Upper lobe of right lung (tissue), 1 donor: ENCODE measurements at regions not wholly inside any gene's neighbourhood (a gene's known extent, or its start where the extent isn't known, plus 50 kb on each side); places are given as distances from the start of the nearest gene placed in this dataset.

ENCODE experiments used
- ATAC-seq: fragments of 200-7000 bp; cut with Tn5 transposase; one replicate; pipeline ENCODE4 v1.9.1; 2020; ENCODE audit warnings: mild to moderate bottlenecking, moderate library complexity
- DNase-seq: peaks from one replicate; pipeline ENCODE4 v3.0.0-alpha.2; 2020
- H3K27ac ChIP-seq: fragments of 200-600 bp; one replicate; pipeline ENCODE4 v1.8.0; 2022
- H3K27me3 ChIP-seq: fragments of 200-600 bp; one replicate; pipeline ENCODE4 v1.8.0; 2022; ENCODE audit warnings: mild to moderate bottlenecking
- H3K36me3 ChIP-seq: fragments of 200-600 bp; one replicate; pipeline ENCODE4 v1.8.0; 2022
- H3K4me1 ChIP-seq: fragments of 200-600 bp; one replicate; pipeline ENCODE4 v1.8.0; 2022
- H3K4me3 ChIP-seq: fragments of 200-600 bp; one replicate; pipeline ENCODE4 v1.8.0; 2022; ENCODE audit warnings: mild to moderate bottlenecking
- H3K9me3 ChIP-seq: fragments of 200-600 bp; one replicate; pipeline ENCODE4 v1.8.0; 2022
- intact Hi-C: fragments of 100-400 bp; cut with DNase I; formaldehyde crosslinking; loops from one replicate; pipeline ENCODE4 v1.11.0; 2022
- TF ChIP-seq, protein P1 (sequence below): fragments of 200-600 bp; IDR thresholded peaks from one replicate; pipeline ENCODE4 v1.8.0; 2022; ENCODE audit warnings: antibody characterized with exemption
- donor health status: DM: no; HTN: yes; CAD: no; lungs with severe emphysema.

DNA sequence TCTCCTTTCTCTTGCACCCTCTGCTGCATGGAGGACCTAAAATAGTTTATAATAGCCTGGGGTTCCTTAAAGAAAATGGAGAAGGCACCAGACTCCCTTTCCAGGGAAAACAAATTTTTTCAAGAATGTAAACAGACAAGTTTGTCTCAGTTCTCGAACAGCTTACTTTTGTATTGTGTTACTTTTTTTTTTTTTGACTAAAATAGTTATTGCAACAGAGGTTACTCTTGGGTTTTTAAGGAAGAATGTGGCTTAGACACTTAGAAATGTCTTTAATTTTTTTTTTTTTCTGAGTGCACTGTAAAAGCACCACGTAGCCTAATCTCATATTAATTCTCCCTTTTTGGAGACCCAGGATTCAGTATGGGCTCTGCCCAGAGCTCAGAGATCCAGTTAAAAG is 148.7 kb upstream of the CARMIL1 start:
- TF ChIP-seq, protein P1, sequence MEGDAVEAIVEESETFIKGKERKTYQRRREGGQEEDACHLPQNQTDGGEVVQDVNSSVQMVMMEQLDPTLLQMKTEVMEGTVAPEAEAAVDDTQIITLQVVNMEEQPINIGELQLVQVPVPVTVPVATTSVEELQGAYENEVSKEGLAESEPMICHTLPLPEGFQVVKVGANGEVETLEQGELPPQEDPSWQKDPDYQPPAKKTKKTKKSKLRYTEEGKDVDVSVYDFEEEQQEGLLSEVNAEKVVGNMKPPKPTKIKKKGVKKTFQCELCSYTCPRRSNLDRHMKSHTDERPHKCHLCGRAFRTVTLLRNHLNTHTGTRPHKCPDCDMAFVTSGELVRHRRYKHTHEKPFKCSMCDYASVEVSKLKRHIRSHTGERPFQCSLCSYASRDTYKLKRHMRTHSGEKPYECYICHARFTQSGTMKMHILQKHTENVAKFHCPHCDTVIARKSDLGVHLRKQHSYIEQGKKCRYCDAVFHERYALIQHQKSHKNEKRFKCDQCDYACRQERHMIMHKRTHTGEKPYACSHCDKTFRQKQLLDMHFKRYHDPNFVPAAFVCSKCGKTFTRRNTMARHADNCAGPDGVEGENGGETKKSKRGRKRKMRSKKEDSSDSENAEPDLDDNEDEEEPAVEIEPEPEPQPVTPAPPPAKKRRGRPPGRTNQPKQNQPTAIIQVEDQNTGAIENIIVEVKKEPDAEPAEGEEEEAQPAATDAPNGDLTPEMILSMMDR: no peak
- DNase-seq: no peak
- Histone ChIP-seq H3K27me3 (no peaks in the 10 kb centered on the region), H3K4me3 (no peak overlapping the region), H3K27ac (peak overlapping the region; percentile 4), H3K36me3 (peaks cover 26% of the 10 kb centered on the region), H3K4me1 (peaks cover 35% of the 10 kb centered on the region), H3K9me3 (no peaks in the 10 kb centered on the region)
- no peak for ATAC-seq
- intact Hi-C loops: no loop called here

DNA sequence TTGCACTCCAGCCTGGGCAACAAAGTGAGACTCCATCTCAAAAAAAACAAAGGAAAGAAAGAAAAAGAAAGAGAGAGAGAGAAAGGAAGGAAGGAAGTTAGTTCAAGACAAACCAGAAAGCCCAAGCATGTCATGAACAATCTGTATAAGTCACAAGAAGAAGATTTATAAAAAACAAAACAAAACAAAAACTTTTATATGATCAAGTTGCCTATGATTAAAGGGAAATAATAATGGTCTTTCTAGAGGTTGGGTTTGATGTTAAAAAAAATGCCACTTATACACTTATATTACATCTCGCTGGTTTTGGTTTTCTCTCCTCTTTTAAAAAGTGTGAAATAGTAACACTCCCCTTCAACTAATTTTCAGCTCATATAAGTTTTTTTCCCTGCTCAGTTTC is 146.2 kb upstream of the CARMIL1 start:
- Histone ChIP-seq H3K27me3 (no peaks in the 10 kb centered on the region), H3K27ac (peak overlapping the region; percentile 56), H3K4me1 (peaks cover 47% of the 10 kb centered on the region), H3K36me3 (peaks cover 7% of the 10 kb centered on the region), H3K4me3 (no peak overlapping the region), H3K9me3 (no peaks in the 10 kb centered on the region)
- TF ChIP-seq, protein P1: no peak
- intact Hi-C loops: no loop called here
- ATAC-seq (no peak), DNase-seq (no peak)

DNA sequence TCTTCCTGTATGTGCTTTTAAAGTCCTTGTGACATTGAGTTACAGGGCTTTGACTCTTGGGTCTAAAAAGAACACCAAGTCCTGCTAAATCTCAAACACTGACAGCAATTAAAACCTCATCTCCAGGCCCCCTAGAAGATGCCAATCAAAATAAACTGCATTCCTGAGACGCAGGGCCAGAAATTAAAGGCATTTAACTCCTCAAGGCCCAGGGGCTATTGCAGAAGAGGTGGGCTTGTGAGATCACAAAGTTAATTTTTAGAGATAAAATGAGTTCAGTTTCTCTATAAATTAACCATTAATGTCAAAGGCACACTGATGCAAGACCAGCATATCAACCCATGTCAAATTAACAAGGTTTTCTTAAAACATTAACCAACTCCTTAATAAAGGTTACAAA is 145.6 kb upstream of the CARMIL1 start:
- Histone ChIP-seq H3K27me3 (no peaks in the 10 kb centered on the region), H3K4me3 (no peak overlapping the region), H3K36me3 (peaks cover 5% of the 10 kb centered on the region), H3K4me1 (peaks cover 47% of the 10 kb centered on the region), H3K27ac (peak overlapping the region; percentile 56), H3K9me3 (no peaks in the 10 kb centered on the region)
- TF ChIP-seq, protein P1: no peak
- DNase-seq (no peak), ATAC-seq (no peak)
- intact Hi-C loops: no loop called here

DNA sequence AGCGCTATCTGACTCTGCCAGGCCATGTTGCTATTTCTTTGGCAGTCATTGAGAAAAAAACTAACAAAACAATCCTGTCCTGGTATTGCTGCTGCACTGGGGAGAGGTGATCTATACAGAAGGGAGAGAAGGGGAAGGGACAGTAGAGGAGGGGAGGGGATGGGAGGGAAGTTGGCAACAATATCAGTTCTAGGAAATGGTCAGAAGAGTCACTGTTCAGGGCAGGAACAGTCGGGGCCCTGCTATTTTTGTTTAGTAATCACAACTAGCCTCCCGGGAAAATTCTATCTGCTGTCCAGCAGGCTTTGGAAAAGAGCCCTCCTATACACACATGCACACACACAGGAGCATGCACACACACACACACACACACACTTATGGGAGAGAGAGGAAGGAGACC is 142.3 kb upstream of the CARMIL1 start:
- TF ChIP-seq, protein P1: no peak
- ATAC-seq (peak; percentile 70), DNase-seq (no peak)
- Histone ChIP-seq H3K27me3 (no peaks in the 10 kb centered on the region), H3K4me3 (peak overlapping the region; percentile 59), H3K27ac (peak overlapping the region; percentile 75), H3K9me3 (no peaks in the 10 kb centered on the region), H3K36me3 (no peaks in the 10 kb centered on the region), H3K4me1 (peaks cover 24% of the 10 kb centered on the region)
- intact Hi-C loops: no loop called here

DNA sequence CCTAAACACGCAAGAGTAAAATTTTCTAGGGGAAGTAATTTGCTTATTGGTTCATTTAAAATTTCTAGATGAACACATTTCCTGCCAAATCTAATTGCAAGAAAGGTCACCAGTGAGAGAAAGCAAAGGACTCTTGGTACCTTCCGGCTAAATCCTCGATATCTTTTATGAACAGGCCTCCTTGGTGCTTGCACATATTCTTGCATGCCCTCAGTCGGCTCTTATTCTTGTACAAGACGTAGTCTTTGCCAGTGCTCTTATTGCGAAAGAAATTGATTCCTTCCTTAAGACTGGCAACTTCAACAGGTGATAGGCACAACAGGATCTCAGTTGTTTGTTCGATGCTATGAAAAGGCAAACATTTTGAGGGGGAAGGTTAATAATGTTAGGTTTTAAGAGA is 141.7 kb upstream of the CARMIL1 start:
- H3K27me3 ChIP-seq: no peaks in the 10 kb centered on the region
- H3K4me3 ChIP-seq: peak overlapping the region; percentile 59
- H3K4me1 ChIP-seq: peaks cover 18% of the 10 kb centered on the region
- ATAC-seq: peak; percentile 53
- intact Hi-C loops: no loop called here
- TF ChIP-seq, protein P1: no peak
- H3K9me3 ChIP-seq: no peaks in the 10 kb centered on the region
- DNase-seq: no peak
- H3K27ac ChIP-seq: peak overlapping the region; percentile 94
- no peaks in the 10 kb centered on the region for H3K36me3 ChIP-seq

DNA sequence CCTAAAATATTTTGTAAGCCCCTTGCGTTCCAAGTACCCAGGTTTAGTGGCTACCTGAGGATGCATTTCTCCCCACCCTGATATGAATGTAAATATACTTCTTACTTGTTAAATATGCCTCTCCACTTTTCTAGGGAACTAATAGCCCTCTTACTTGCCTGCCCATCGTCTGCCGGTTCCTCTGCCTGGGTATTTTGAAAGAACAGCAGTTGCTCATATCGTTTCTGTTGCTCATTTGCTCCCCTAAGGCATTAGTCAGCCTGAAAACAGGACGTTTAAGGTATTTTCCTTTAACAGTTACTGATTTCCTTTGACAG is 141.3 kb upstream of the CARMIL1 start:
- intact Hi-C loops: no loop called here
- Histone ChIP-seq H3K27ac (peak overlapping the region; percentile 94), H3K4me1 (peaks cover 16% of the 10 kb centered on the region), H3K36me3 (no peaks in the 10 kb centered on the region), H3K4me3 (peak overlapping the region; percentile 59), H3K9me3 (no peaks in the 10 kb centered on the region), H3K27me3 (no peaks in the 10 kb centered on the region)
- TF ChIP-seq, protein P1: no peak
- no peak for DNase-seq
- peak; percentile 40 for ATAC-seq
